DND-41 (cell line): ENCODE measurements at regions not wholly inside any gene's neighbourhood (a gene's known extent, or its start where the extent isn't known, plus 50 kb on each side); places are given as distances from the start of the nearest gene placed in this dataset.
"Not testable (repeated sequence)": the region's sequence is repeated elsewhere in the genome, so short reads cannot be mapped to it uniquely, and the experiment has no call there.

ENCODE experiments used
- ATAC-seq: fragments of 200-7000 bp; cut with Tn5 transposase; 3 replicates; pipeline ENCODE4 v1.9.1; 2021; ENCODE audit warnings: low read depth; ENCODE audit not compliant: insufficient read depth
- DNase-seq: peaks from one replicate; pipeline ENCODE4 v3.0.0-alpha.2; 2020
- H2AFZ ChIP-seq: 2 replicates; pipeline ENCODE4 v1.6.0; 2012; ENCODE audit warnings: low read depth, low read length
- H3K27ac ChIP-seq: 2 replicates; pipeline ENCODE4 v1.5.1; 2012; ENCODE audit warnings: low read length, inconsistent platforms
- H3K27me3 ChIP-seq: fragments of 200-600 bp; sonication (generic); 2 replicates; pipeline ENCODE4 v1.6.0; 2012; ENCODE audit warnings: low read length, mild to moderate bottlenecking, inconsistent platforms; ENCODE audit not compliant: insufficient read depth, poor library complexity
- H3K36me3 ChIP-seq: 2 replicates; pipeline ENCODE4 v1.5.1; 2012; ENCODE audit warnings: low read length, inconsistent platforms; ENCODE audit not compliant: insufficient read depth
- H3K4me1 ChIP-seq: 2 replicates; pipeline ENCODE4 v1.5.1; 2012; ENCODE audit warnings: mild to moderate bottlenecking, low read length; ENCODE audit not compliant: insufficient read depth
- H3K4me2 ChIP-seq: 2 replicates; pipeline ENCODE4 v1.6.0; 2012; ENCODE audit warnings: mild to moderate bottlenecking, moderate library complexity, low read length, inconsistent platforms; ENCODE audit not compliant: insufficient read depth
- H3K4me3 ChIP-seq, 2 experiments: fragments of 200-600 bp in 1 of 2; shearing (Covaris generic) in 1 of 2; 2 replicates each; pipeline ENCODE4 v1.5.1; 2012 to 2016; ENCODE audit warnings: inconsistent platforms in 2 of 2, low read length in 2 of 2, mild to moderate bottlenecking in 2 of 2, low read depth in 1 of 2, moderate library complexity in 1 of 2
- H3K79me2 ChIP-seq: 2 replicates; pipeline ENCODE4 v1.6.0; 2012; ENCODE audit warnings: low read length, inconsistent platforms; ENCODE audit not compliant: insufficient read depth
- H3K9ac ChIP-seq: 2 replicates; pipeline ENCODE4 v1.6.0; 2012; ENCODE audit warnings: low read depth, mild to moderate bottlenecking, inconsistent platforms, low read length, moderate library complexity
- H3K9me3 ChIP-seq: 2 replicates; pipeline ENCODE4 v1.5.1; 2012; ENCODE audit warnings: low read length, moderate library complexity, mild to moderate bottlenecking, inconsistent platforms; ENCODE audit not compliant: insufficient read depth, severe bottlenecking
- H4K20me1 ChIP-seq: 2 replicates; pipeline ENCODE4 v1.6.0; 2012; ENCODE audit warnings: low read length; ENCODE audit not compliant: insufficient read depth
- CTCF ChIP-seq: IDR thresholded peaks from 2 replicates; pipeline ENCODE4 v1.5.1; 2012; ENCODE audit warnings: borderline replicate concordance, low read length, moderate library complexity, mild to moderate bottlenecking; ENCODE audit not compliant: poor library complexity, severe bottlenecking; ENCODE audit errors: extremely low read depth
- EZH2 ChIP-seq: IDR thresholded peaks from 3 replicates; pipeline ENCODE4 v1.6.1; 2012; ENCODE audit warnings: borderline replicate concordance, low read depth, mild to moderate bottlenecking, moderate library complexity, low read length, inconsistent platforms; ENCODE audit not compliant: severe bottlenecking

DNA sequence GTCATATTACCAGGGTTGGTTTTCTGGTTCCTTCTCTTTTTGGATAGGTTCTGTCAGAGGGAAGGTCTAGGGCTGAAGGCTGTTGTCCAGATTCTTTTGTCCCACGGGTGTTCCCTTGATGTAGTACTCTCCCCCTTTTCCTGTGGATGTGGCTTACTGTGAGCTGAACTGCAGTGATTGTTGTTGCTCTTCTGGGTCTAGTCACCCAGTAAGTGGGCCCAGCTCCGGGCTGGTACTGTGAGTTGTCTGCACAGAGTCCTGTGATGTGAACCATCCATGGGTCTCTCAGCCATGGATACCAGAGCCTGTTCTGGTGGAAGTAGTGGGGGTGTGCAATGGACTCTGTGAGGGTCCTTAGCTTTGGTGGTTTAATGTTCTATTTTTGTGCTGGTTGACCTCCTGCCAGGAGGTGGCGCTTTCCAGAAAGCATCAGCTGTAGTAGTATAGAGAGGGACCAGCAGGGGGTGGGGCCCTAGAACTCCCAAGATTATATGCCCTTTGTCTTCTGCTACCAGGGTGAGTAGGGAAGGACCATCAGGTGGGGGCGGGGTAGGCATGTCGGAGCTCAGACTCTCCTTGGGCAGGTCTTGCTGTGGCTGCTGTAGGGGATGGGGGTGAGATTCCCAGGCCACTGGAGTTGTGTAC is 99.4 kb upstream of the CHST15 start:
- H3K4me3 ChIP-seq, H3K27me3 ChIP-seq, H3K4me1 ChIP-seq, H3K9ac ChIP-seq, H3K9me3 ChIP-seq, DNase-seq, ATAC-seq, H3K4me2 ChIP-seq, H2AFZ ChIP-seq, H3K27ac ChIP-seq, H3K79me2 ChIP-seq, H3K36me3 ChIP-seq, H4K20me1 ChIP-seq: not testable (repeated sequence)
- TF ChIP-seq CTCF = peak; percentile 41

DNA sequence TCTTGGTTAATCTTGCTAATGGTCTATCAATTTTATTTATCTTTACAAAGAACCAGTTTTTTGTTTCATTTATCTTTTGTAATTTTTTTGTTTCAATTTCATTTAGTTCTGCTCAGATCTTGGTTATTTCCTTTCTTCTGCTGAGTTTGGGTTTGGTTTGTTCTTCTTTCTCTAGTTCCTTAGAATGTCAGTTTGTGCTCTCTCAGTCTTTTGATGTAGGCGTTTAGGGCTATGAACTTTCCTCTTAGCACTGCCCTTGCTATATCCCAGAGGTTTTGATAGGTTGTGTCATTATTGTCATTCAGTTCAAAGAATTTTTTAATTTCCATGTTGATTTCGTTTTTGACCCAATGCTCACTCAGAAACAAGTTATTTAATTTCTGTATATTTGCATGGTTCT is 97.1 kb upstream of the CHST15 start:
- not testable (repeated sequence) for H3K4me2 ChIP-seq, ATAC-seq, H3K9me3 ChIP-seq, H3K4me1 ChIP-seq, H3K27ac ChIP-seq, H3K36me3 ChIP-seq, H4K20me1 ChIP-seq, H3K79me2 ChIP-seq, DNase-seq, H3K9ac ChIP-seq, H3K27me3 ChIP-seq, H3K4me3 ChIP-seq, H2AFZ ChIP-seq

GRCh38 chr10:124186956-124187355 is 93.6 kb upstream of the CHST15 start:
- no peaks in the 10 kb centered on the region for H3K27me3 ChIP-seq
- H3K9me3 ChIP-seq = no peaks in the 10 kb centered on the region
- no peak overlapping the region for H3K4me3 ChIP-seq
- ATAC-seq (no peak), DNase-seq (no peak)
- H3K9ac ChIP-seq = no peak overlapping the region
- no peak overlapping the region for H3K27ac ChIP-seq
- H3K4me2 ChIP-seq = no peak overlapping the region
- no peak for TF ChIP-seq EZH2
- no peak for TF ChIP-seq CTCF
- no peak overlapping the region for H2AFZ ChIP-seq
- H4K20me1 ChIP-seq = no peaks in the 10 kb centered on the region
- H3K79me2 ChIP-seq = no peaks in the 10 kb centered on the region
- H3K36me3 ChIP-seq = no peaks in the 10 kb centered on the region
- no peaks in the 10 kb centered on the region for H3K4me1 ChIP-seq

DNA sequence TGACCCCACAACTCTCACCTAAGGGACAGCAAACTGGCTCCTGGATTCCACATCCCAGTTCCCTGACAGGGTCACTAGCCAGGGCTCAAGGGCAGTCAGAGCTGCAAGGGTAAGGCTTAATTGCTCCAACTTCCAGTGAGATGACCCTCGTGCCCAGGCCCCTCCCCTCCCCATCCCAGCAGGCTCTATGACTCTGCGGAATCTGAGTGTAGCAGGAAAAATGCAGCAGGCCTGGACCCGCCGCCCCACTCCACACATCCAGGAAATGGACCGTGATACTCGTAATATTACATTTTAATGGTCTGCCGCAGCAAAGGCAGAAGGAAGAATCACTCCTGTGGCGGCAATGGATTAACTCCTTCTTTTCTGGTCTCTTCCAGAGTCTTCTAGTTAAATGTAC is 91.7 kb upstream of the CHST15 start:
- Histone ChIP-seq H3K27ac (no peak overlapping the region), H3K79me2 (no peaks in the 10 kb centered on the region), H2AFZ (no peak overlapping the region), H4K20me1 (no peaks in the 10 kb centered on the region), H3K9me3 (no peaks in the 10 kb centered on the region), H3K36me3 (no peaks in the 10 kb centered on the region), H3K27me3 (no peaks in the 10 kb centered on the region), H3K4me1 (no peaks in the 10 kb centered on the region), H3K4me3 (no peak overlapping the region), H3K4me2 (no peak overlapping the region), H3K9ac (no peak overlapping the region)
- no peak for TF ChIP-seq EZH2
- no peak for TF ChIP-seq CTCF
- ATAC-seq = no peak
- no peak for DNase-seq
